ENCODE measurements at regions not wholly inside any gene's neighbourhood (a gene's known extent, or its start where the extent isn't known, plus 50 kb on each side); places are given as distances from the start of the nearest gene placed in this dataset.
A peak's percentile ranks its signal among the peaks of the same experiment; 100 is the strongest.

GRCh38 chr12:58140395-58140794, 199.0 kb downstream of the ATP23 start:
- DNase-seq, result no peak

GRCh38 chr12:58142991-58143390, 201.6 kb downstream of the ATP23 start:
- DNase-seq, result no peak

GRCh38 chr12:58143498-58143995, 202.2 kb downstream of the ATP23 start:
- no peak for DNase-seq

- DNase-seq, result peak; percentile 89
Observed at GRCh38 chr12:58148405-58148804, 207.0 kb downstream of the ATP23 start.

GRCh38 chr12:58148976-58149375, 207.6 kb downstream of the ATP23 start:
- DNase-seq, result no peak

GRCh38 chr12:58154359-58154758, 213.0 kb downstream of the ATP23 start:
- DNase-seq, result no peak

GRCh38 chr12:58156697-58157096, 215.3 kb downstream of the ATP23 start:
- no peak for DNase-seq

- DNase-seq, result no peak
Observed at GRCh38 chr12:58159941-58160340, 218.6 kb downstream of the ATP23 start.

- no peak for DNase-seq
Observed at GRCh38 chr12:58161773-58162172, 220.4 kb downstream of the ATP23 start.

- DNase-seq, result no peak
Observed at GRCh38 chr12:58163021-58163420, 221.7 kb downstream of the ATP23 start.

GRCh38 chr12:58166643-58167042, 225.3 kb downstream of the ATP23 start:
- no peak for DNase-seq

- DNase-seq, result no peak
Observed at GRCh38 chr12:58167622-58168021, 226.3 kb downstream of the ATP23 start.

GRCh38 chr12:58169826-58170225, 228.5 kb downstream of the ATP23 start:
- DNase-seq, result no peak

- no peak for DNase-seq
Observed at GRCh38 chr12:58171914-58172313, 230.5 kb downstream of the ATP23 start.

- DNase-seq, result no peak
Observed at GRCh38 chr12:58172433-58173073, 231.2 kb downstream of the ATP23 start.

GRCh38 chr12:58174316-58174715, 232.9 kb downstream of the ATP23 start:
- no peak for DNase-seq

- DNase-seq, result no peak
Observed at GRCh38 chr12:58176296-58176869, 235.0 kb downstream of the ATP23 start.

GRCh38 chr12:58177366-58177765, 236.0 kb downstream of the ATP23 start:
- peak; percentile 34 for DNase-seq

GRCh38 chr12:58184212-58184611, 242.8 kb downstream of the ATP23 start:
- no peak for DNase-seq

- DNase-seq, result no peak
Observed at GRCh38 chr12:58186401-58186800, 245.0 kb downstream of the ATP23 start.

- no peak for DNase-seq
Observed at GRCh38 chr12:58186914-58187313, 245.5 kb downstream of the ATP23 start.

- DNase-seq, result no peak
Observed at GRCh38 chr12:58189030-58189429, 247.7 kb downstream of the ATP23 start.

GRCh38 chr12:58189893-58190292, 248.5 kb downstream of the ATP23 start:
- no peak for DNase-seq

- DNase-seq, result no peak
Observed at GRCh38 chr12:58190618-58191017, 249.3 kb downstream of the ATP23 start.

- no peak for DNase-seq
Observed at GRCh38 chr12:58196971-58197370, 255.6 kb downstream of the ATP23 start.
